ENCODE measurements at regions not wholly inside any gene's neighbourhood (a gene's known extent, or its start where the extent isn't known, plus 50 kb on each side); places are given as distances from the start of the nearest gene placed in this dataset.
A peak's percentile ranks its signal among the peaks of the same experiment; 100 is the strongest.

DNA sequence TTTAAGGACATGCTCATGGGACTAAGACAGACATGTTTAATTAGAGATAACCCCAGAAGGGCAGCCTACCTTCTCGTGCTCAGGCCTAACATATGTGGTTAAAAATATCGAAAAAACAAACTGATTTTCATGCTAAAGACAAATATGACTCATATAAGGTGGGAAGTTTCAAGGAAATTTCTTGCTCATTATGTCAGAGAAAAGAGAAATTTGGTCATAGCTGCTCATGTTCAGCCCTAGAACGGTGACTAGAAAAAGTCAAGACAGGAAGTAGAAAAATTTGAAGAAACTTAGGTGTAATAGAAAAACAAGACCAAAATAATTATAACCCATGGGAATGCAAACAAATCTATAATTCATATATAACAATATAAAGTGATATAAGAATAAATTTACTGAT lies 120.6 kb downstream of the PRDM9 start:
- TF ChIP-seq CREB1 (IDR thresholded peaks at IDR 0.05; ENCODE audit: low read depth) (no peak), TCF12 (IDR thresholded peaks at IDR 0.05; ENCODE audit: low read depth) (no peak), EGR1 (IDR thresholded peaks at IDR 0.05) (no peak), ZBTB7A (IDR thresholded peaks at IDR 0.05; ENCODE audit: low read depth) (no peak), TAF1 (IDR thresholded peaks at IDR 0.05; ENCODE audit: low read depth) (no peak), RAD21 (IDR thresholded peaks at IDR 0.05; ENCODE audit: low read depth) (no peak), YY1 (IDR thresholded peaks at IDR 0.05; ENCODE audit: low read depth) (no peak), TEAD4 (IDR thresholded peaks at IDR 0.05) (no peak), CEBPB (IDR thresholded peaks at IDR 0.05) (no peak), EP300 (IDR thresholded peaks at IDR 0.05; ENCODE audit: borderline replicate concordance) (no peak), FOXM1 (IDR thresholded peaks at IDR 0.05; ENCODE audit: borderline replicate concordance, low read depth) (no peak), NFIC (IDR thresholded peaks at IDR 0.05) (no peak)
- TF ChIP-seq, protein P1, sequence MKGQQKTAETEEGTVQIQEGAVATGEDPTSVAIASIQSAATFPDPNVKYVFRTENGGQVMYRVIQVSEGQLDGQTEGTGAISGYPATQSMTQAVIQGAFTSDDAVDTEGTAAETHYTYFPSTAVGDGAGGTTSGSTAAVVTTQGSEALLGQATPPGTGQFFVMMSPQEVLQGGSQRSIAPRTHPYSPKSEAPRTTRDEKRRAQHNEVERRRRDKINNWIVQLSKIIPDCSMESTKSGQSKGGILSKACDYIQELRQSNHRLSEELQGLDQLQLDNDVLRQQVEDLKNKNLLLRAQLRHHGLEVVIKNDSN (IDR thresholded peaks at IDR 0.05), result no peak
- TF ChIP-seq, protein P2, sequence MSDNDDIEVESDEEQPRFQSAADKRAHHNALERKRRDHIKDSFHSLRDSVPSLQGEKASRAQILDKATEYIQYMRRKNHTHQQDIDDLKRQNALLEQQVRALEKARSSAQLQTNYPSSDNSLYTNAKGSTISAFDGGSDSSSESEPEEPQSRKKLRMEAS (IDR thresholded peaks at IDR 0.05), result no peak
- TF ChIP-seq, protein P3, sequence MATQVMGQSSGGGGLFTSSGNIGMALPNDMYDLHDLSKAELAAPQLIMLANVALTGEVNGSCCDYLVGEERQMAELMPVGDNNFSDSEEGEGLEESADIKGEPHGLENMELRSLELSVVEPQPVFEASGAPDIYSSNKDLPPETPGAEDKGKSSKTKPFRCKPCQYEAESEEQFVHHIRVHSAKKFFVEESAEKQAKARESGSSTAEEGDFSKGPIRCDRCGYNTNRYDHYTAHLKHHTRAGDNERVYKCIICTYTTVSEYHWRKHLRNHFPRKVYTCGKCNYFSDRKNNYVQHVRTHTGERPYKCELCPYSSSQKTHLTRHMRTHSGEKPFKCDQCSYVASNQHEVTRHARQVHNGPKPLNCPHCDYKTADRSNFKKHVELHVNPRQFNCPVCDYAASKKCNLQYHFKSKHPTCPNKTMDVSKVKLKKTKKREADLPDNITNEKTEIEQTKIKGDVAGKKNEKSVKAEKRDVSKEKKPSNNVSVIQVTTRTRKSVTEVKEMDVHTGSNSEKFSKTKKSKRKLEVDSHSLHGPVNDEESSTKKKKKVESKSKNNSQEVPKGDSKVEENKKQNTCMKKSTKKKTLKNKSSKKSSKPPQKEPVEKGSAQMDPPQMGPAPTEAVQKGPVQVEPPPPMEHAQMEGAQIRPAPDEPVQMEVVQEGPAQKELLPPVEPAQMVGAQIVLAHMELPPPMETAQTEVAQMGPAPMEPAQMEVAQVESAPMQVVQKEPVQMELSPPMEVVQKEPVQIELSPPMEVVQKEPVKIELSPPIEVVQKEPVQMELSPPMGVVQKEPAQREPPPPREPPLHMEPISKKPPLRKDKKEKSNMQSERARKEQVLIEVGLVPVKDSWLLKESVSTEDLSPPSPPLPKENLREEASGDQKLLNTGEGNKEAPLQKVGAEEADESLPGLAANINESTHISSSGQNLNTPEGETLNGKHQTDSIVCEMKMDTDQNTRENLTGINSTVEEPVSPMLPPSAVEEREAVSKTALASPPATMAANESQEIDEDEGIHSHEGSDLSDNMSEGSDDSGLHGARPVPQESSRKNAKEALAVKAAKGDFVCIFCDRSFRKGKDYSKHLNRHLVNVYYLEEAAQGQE (IDR thresholded peaks at IDR 0.05; ENCODE audit: low read depth), result no peak

DNA sequence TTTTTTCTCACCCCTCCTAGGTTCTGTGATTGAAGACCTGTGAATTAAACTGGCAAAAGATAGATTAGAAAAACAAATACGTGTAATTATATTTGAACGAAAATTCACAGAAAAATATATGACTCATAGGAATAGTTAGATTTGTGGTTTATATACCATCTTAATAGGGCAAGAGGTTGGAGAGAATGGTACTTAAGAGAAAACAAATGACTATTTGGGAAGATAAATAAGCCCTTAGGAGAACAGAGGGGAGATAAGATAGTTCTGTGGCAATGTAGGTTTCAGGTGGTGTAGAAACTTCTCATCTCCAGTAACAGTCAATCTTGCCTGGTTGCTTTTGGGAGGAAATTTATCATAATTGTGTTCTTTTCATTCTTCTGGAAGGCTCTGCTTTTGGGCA lies 122.0 kb downstream of the PRDM9 start:
- TF ChIP-seq EP300 (IDR thresholded peaks at IDR 0.05; ENCODE audit: borderline replicate concordance) (no peak), FOXM1 (IDR thresholded peaks at IDR 0.05; ENCODE audit: borderline replicate concordance, low read depth) (no peak), ZBTB7A (IDR thresholded peaks at IDR 0.05; ENCODE audit: low read depth) (no peak)
- TF ChIP-seq, protein P3 (IDR thresholded peaks at IDR 0.05; ENCODE audit: low read depth), result no peak

DNA sequence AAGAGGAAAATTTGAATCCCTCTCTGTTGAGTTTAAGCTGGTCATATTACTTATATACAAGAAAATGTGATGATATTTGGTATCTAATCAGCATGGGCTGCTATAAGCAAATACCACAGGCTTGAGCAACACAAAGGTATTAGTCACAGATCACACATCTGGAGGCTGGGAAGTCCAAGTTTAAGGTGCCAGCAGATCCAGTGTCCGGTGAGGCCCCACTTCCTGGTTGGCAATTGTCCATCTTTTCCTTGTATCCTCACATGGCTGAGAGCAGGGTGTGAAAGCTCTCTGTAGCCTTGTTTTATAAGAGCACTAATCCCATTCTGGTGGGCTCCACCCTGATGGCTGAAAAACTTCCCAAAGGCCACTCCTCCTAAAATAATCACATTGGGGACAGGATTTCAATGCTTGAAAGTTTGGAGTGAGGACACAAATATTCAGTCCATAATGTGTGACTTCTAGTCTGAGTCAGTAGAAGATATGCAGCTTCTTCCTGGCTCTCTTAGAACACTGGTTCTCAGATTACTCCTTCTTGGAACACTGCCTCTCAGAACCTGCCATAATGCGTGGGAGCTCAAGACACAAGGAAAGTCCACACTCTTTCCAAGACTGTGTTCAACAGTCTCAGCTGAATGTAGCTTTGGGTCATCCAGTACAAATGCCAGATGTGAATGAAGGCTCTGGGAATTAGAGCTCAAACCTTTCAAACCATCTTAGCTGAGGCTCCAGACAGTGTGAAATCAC lies 124.1 kb downstream of the PRDM9 start:
- TF ChIP-seq NFIC (IDR thresholded peaks at IDR 0.05) (peak; percentile 32; the same call in 1 of the 2 replicates), TAF1 (IDR thresholded peaks at IDR 0.05; ENCODE audit: low read depth) (no peak), YY1 (IDR thresholded peaks at IDR 0.05; ENCODE audit: low read depth) (no peak), EP300 (IDR thresholded peaks at IDR 0.05; ENCODE audit: borderline replicate concordance) (no peak)
- TF ChIP-seq, protein P3 (IDR thresholded peaks at IDR 0.05; ENCODE audit: low read depth), result no peak

DNA sequence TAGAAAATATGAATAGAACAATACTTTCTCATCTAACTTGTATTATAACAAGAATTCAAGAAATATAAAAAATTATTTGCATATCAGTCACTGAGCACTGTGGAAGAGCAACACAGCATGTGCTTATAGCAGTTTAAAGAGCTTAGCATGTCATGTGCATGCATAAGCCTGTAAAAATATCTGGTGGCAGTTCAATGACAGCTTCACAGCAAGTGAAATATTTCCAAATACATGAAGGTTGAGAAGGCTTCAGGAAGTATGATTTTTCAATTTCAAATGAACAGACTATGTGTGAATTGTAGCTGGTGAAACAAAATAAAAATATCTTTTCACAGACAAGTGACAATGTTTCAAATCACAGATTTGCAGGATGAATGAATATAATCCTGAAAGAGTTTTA lies 128.5 kb downstream of the PRDM9 start:
- TF ChIP-seq, protein P2 (IDR thresholded peaks at IDR 0.05), result no peak
- TF ChIP-seq EP300 (IDR thresholded peaks at IDR 0.05; ENCODE audit: borderline replicate concordance), result no peak
- TF ChIP-seq CEBPB (IDR thresholded peaks at IDR 0.05), result no peak

DNA sequence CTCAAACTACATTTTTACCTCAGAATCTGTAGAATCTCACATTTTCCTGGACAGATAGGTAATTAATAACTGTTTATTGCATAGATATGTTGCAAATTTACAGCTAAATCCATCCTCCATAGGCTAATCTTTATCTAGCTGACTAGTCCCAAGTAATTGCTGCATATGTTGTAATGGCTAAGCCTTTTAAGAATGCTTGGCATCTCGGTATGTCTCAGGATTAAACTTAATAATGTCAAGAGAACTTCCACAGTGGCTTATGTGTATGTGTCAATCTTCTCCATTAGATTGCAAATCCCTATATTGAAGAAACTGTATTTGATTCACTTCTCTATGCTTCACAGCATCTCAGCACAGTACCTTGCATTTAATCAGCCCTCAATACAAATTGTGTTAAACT lies 131.9 kb downstream of the PRDM9 start:
- TF ChIP-seq TCF12 (IDR thresholded peaks at IDR 0.05; ENCODE audit: low read depth) (no peak), CEBPB (IDR thresholded peaks at IDR 0.05) (no peak), TAF1 (IDR thresholded peaks at IDR 0.05; ENCODE audit: low read depth) (no peak), FOXM1 (IDR thresholded peaks at IDR 0.05; ENCODE audit: borderline replicate concordance, low read depth) (no peak), ZBTB7A (IDR thresholded peaks at IDR 0.05; ENCODE audit: low read depth) (no peak), YY1 (IDR thresholded peaks at IDR 0.05; ENCODE audit: low read depth) (no peak)
- TF ChIP-seq, protein P2 (IDR thresholded peaks at IDR 0.05), result no peak
- TF ChIP-seq, protein P1 (IDR thresholded peaks at IDR 0.05), result no peak
